ENCODE measurements at regions not wholly inside any gene's neighbourhood (a gene's known extent, or its start where the extent isn't known, plus 50 kb on each side); places are given as distances from the start of the nearest gene placed in this dataset.

DNA sequence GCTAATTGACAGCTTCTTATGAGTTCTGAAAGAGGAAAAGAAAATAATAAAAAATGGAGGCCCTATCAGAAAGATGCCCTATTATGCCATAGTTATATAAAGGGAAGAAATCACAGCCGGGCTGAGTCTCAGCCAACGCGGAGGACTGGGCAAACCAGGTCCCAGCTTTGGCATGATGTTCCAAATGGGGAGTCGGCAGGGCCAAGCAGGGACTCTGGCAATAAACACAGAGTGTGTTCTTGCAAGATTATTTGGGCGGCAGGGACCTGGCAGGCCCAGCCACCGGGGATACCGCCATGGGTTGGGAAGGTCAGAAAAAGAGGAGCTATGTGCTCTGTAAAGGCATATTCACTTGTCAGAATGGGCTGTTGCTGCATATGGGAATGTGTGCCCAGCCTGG, 694.9 kb downstream of the BCL11A start:
- Histone ChIP-seq H3K36me3 (ENCODE audit: control insufficient read depth in 3 of 3, insufficient read depth in 3 of 3, low read length in 3 of 3) (no peaks in the 10 kb centered on the region), H3K27me3 (ENCODE audit: control insufficient read depth in 3 of 3, insufficient read depth in 3 of 3, low read length in 3 of 3) (peaks cover 0 to 2% (median 0%) of the 10 kb centered on the region in 3 donors), H3K9me3 (ENCODE audit: control insufficient read depth in 3 of 3, low read length in 3 of 3) (peaks cover 0 to 3% (median 0%) of the 10 kb centered on the region in 3 donors), H3K4me1 (ENCODE audit: control insufficient read depth in 3 of 3, insufficient read depth in 3 of 3, low read length in 3 of 3) (no peaks in the 10 kb centered on the region), H3K9ac (ENCODE audit: low read depth in 1 of 3, low read length in 3 of 3) (no peak overlapping the region), H3K27ac (ENCODE audit: low read depth, low read length) (no peak overlapping the region), H3K4me3 (ENCODE audit: low read length in 3 of 3) (no peak overlapping the region)

- no peak overlapping the region for H3K27ac ChIP-seq (ENCODE audit: low read depth, low read length)
- no peak overlapping the region for H3K4me3 ChIP-seq (ENCODE audit: low read length in 3 of 3)
- no peak overlapping the region for H3K9ac ChIP-seq (ENCODE audit: low read depth in 1 of 3, low read length in 3 of 3)
- H3K4me1 ChIP-seq (ENCODE audit: control insufficient read depth in 3 of 3, insufficient read depth in 3 of 3, low read length in 3 of 3) = no peaks in the 10 kb centered on the region
- H3K36me3 ChIP-seq (ENCODE audit: control insufficient read depth in 3 of 3, insufficient read depth in 3 of 3, low read length in 3 of 3) = no peaks in the 10 kb centered on the region
- peaks cover 0 to 2% (median 0%) of the 10 kb centered on the region in 3 donors for H3K27me3 ChIP-seq (ENCODE audit: control insufficient read depth in 3 of 3, insufficient read depth in 3 of 3, low read length in 3 of 3)
- peaks cover 0 to 3% (median 0%) of the 10 kb centered on the region in 3 donors for H3K9me3 ChIP-seq (ENCODE audit: control insufficient read depth in 3 of 3, low read length in 3 of 3)
These were observed 696.3 kb downstream of the BCL11A start for GRCh38 chr2:59857109-59857508.

- peaks cover 0 to 3% (median 0%) of the 10 kb centered on the region in 3 donors for H3K9me3 ChIP-seq (ENCODE audit: control insufficient read depth in 3 of 3, low read length in 3 of 3)
- no peaks in the 10 kb centered on the region for H3K4me1 ChIP-seq (ENCODE audit: control insufficient read depth in 3 of 3, insufficient read depth in 3 of 3, low read length in 3 of 3)
- H3K4me3 ChIP-seq (ENCODE audit: low read length in 3 of 3) = no peak overlapping the region
- H3K27ac ChIP-seq (ENCODE audit: low read depth, low read length) = no peak overlapping the region
- H3K27me3 ChIP-seq (ENCODE audit: control insufficient read depth in 3 of 3, insufficient read depth in 3 of 3, low read length in 3 of 3) = peaks cover 0 to 2% (median 0%) of the 10 kb centered on the region in 3 donors
- H3K36me3 ChIP-seq (ENCODE audit: control insufficient read depth in 3 of 3, insufficient read depth in 3 of 3, low read length in 3 of 3) = no peaks in the 10 kb centered on the region
- no peak overlapping the region for H3K9ac ChIP-seq (ENCODE audit: low read depth in 1 of 3, low read length in 3 of 3)
These were observed 697.1 kb downstream of the BCL11A start for GRCh38 chr2:59856391-59856790.

DNA sequence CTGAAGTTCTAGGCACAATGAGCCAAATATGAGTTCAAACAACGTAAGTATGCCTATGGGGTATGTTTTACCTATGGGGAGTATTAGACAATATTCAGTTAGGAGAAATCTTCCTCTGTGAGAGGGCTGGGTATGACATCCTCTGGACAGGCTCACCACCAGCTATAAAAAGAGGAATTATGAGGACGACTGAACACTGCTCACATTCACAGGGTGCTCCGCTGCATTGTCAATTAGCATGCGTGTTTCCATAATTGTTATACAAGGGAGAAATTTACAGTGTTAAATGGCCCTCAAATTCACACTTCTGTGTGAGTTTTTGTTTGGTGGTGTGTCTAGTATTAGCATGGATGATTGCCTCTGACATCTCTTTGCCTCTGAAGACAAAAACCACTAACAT, 700.4 kb downstream of the BCL11A start:
- Histone ChIP-seq H3K9me3 (ENCODE audit: control insufficient read depth in 3 of 3, low read length in 3 of 3) (peaks cover 0 to 3% (median 0%) of the 10 kb centered on the region in 3 donors), H3K27me3 (ENCODE audit: control insufficient read depth in 3 of 3, insufficient read depth in 3 of 3, low read length in 3 of 3) (no peaks in the 10 kb centered on the region), H3K36me3 (ENCODE audit: control insufficient read depth in 3 of 3, insufficient read depth in 3 of 3, low read length in 3 of 3) (no peaks in the 10 kb centered on the region), H3K4me1 (ENCODE audit: control insufficient read depth in 3 of 3, insufficient read depth in 3 of 3, low read length in 3 of 3) (no peaks in the 10 kb centered on the region), H3K27ac (ENCODE audit: low read depth, low read length) (no peak overlapping the region), H3K9ac (ENCODE audit: low read depth in 1 of 3, low read length in 3 of 3) (no peak overlapping the region), H3K4me3 (ENCODE audit: low read length in 3 of 3) (no peak overlapping the region)

GRCh38 chr2:59851836-59852475, 701.5 kb downstream of the BCL11A start:
- H3K9ac ChIP-seq (ENCODE audit: low read depth in 1 of 3, low read length in 3 of 3) = no peak overlapping the region
- H3K9me3 ChIP-seq (ENCODE audit: control insufficient read depth in 3 of 3, low read length in 3 of 3) = no peaks in the 10 kb centered on the region
- no peaks in the 10 kb centered on the region for H3K27me3 ChIP-seq (ENCODE audit: control insufficient read depth in 3 of 3, insufficient read depth in 3 of 3, low read length in 3 of 3)
- no peaks in the 10 kb centered on the region for H3K36me3 ChIP-seq (ENCODE audit: control insufficient read depth in 3 of 3, insufficient read depth in 3 of 3, low read length in 3 of 3)
- H3K27ac ChIP-seq (ENCODE audit: low read depth, low read length) = no peak overlapping the region
- no peaks in the 10 kb centered on the region for H3K4me1 ChIP-seq (ENCODE audit: control insufficient read depth in 3 of 3, insufficient read depth in 3 of 3, low read length in 3 of 3)
- H3K4me3 ChIP-seq (ENCODE audit: low read length in 3 of 3) = no peak overlapping the region

GRCh38 chr2:59850554-59850953, 702.9 kb downstream of the BCL11A start:
- H3K27ac ChIP-seq (ENCODE audit: low read depth, low read length) = no peak overlapping the region
- no peaks in the 10 kb centered on the region for H3K27me3 ChIP-seq (ENCODE audit: control insufficient read depth in 3 of 3, insufficient read depth in 3 of 3, low read length in 3 of 3)
- H3K36me3 ChIP-seq (ENCODE audit: control insufficient read depth in 3 of 3, insufficient read depth in 3 of 3, low read length in 3 of 3) = no peaks in the 10 kb centered on the region
- H3K4me1 ChIP-seq (ENCODE audit: control insufficient read depth in 3 of 3, insufficient read depth in 3 of 3, low read length in 3 of 3) = no peaks in the 10 kb centered on the region
- no peak overlapping the region for H3K9ac ChIP-seq (ENCODE audit: low read depth in 1 of 3, low read length in 3 of 3)
- no peak overlapping the region for H3K4me3 ChIP-seq (ENCODE audit: low read length in 3 of 3)
- H3K9me3 ChIP-seq (ENCODE audit: control insufficient read depth in 3 of 3, low read length in 3 of 3) = no peaks in the 10 kb centered on the region

- H3K36me3 ChIP-seq (ENCODE audit: control insufficient read depth in 3 of 3, insufficient read depth in 3 of 3, low read length in 3 of 3) = no peaks in the 10 kb centered on the region
- no peak overlapping the region for H3K27ac ChIP-seq (ENCODE audit: low read depth, low read length)
- H3K4me1 ChIP-seq (ENCODE audit: control insufficient read depth in 3 of 3, insufficient read depth in 3 of 3, low read length in 3 of 3) = no peaks in the 10 kb centered on the region
- H3K9ac ChIP-seq (ENCODE audit: low read depth in 1 of 3, low read length in 3 of 3) = no peak overlapping the region
- H3K9me3 ChIP-seq (ENCODE audit: control insufficient read depth in 3 of 3, low read length in 3 of 3) = no peaks in the 10 kb centered on the region
- H3K4me3 ChIP-seq (ENCODE audit: low read length in 3 of 3) = no peak overlapping the region
- H3K27me3 ChIP-seq (ENCODE audit: control insufficient read depth in 3 of 3, insufficient read depth in 3 of 3, low read length in 3 of 3) = no peaks in the 10 kb centered on the region
These were observed 719.5 kb downstream of the BCL11A start for GRCh38 chr2:59833941-59834340.

DNA sequence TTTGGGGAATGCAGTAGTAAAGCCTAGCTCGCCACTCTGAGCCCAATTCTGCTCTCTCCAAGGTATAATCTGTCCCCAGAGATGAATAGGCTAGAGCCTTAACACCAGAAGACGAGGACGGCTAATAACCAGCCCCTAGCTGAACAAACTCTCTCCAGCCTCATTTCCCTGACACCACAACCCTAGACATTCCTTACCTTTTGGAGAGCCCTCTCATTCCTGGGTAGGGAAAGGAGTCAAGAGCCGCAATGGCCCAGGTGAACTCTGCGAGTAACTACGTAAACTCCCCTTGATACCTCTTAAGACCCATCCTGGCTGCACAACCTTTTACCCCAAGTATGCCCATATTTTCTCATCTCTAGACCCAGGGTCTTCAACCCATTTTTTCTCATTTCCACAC, 722.9 kb downstream of the BCL11A start:
- no peak overlapping the region for H3K9ac ChIP-seq (ENCODE audit: low read depth in 1 of 3, low read length in 3 of 3)
- H3K4me3 ChIP-seq (ENCODE audit: low read length in 3 of 3) = no peak overlapping the region
- H3K4me1 ChIP-seq (ENCODE audit: control insufficient read depth in 3 of 3, insufficient read depth in 3 of 3, low read length in 3 of 3) = no peaks in the 10 kb centered on the region
- no peaks in the 10 kb centered on the region for H3K9me3 ChIP-seq (ENCODE audit: control insufficient read depth in 3 of 3, low read length in 3 of 3)
- no peaks in the 10 kb centered on the region for H3K27me3 ChIP-seq (ENCODE audit: control insufficient read depth in 3 of 3, insufficient read depth in 3 of 3, low read length in 3 of 3)
- no peak overlapping the region for H3K27ac ChIP-seq (ENCODE audit: low read depth, low read length)
- no peaks in the 10 kb centered on the region for H3K36me3 ChIP-seq (ENCODE audit: control insufficient read depth in 3 of 3, insufficient read depth in 3 of 3, low read length in 3 of 3)

DNA sequence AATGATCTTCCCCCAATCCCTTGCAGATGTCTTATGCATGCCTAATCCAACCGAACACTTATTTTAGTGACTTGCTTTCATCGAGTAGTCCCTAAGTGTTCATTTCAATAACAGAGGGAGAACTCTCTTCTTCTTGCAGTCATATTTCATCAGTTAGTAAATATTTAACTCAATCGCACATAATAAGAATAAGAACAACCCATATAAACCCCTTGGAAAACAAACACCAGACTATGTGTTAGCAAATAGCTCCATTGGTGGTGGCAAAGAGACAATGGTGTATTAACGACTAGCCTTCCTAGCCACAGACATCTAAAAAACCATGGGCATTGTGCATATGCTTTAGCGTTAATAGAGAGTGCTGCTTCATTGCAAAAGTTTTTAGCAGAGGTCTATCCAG, 725.8 kb downstream of the BCL11A start:
- no peak overlapping the region for H3K9ac ChIP-seq (ENCODE audit: low read depth in 1 of 3, low read length in 3 of 3)
- no peaks in the 10 kb centered on the region for H3K9me3 ChIP-seq (ENCODE audit: control insufficient read depth in 3 of 3, low read length in 3 of 3)
- no peaks in the 10 kb centered on the region for H3K36me3 ChIP-seq (ENCODE audit: control insufficient read depth in 3 of 3, insufficient read depth in 3 of 3, low read length in 3 of 3)
- no peak overlapping the region for H3K27ac ChIP-seq (ENCODE audit: low read depth, low read length)
- no peak overlapping the region for H3K4me3 ChIP-seq (ENCODE audit: low read length in 3 of 3)
- H3K4me1 ChIP-seq (ENCODE audit: control insufficient read depth in 3 of 3, insufficient read depth in 3 of 3, low read length in 3 of 3) = no peaks in the 10 kb centered on the region
- no peaks in the 10 kb centered on the region for H3K27me3 ChIP-seq (ENCODE audit: control insufficient read depth in 3 of 3, insufficient read depth in 3 of 3, low read length in 3 of 3)

- Histone ChIP-seq H3K36me3 (ENCODE audit: control insufficient read depth in 3 of 3, insufficient read depth in 3 of 3, low read length in 3 of 3) (no peaks in the 10 kb centered on the region), H3K9ac (ENCODE audit: low read depth in 1 of 3, low read length in 3 of 3) (no peak overlapping the region), H3K4me1 (ENCODE audit: control insufficient read depth in 3 of 3, insufficient read depth in 3 of 3, low read length in 3 of 3) (no peaks in the 10 kb centered on the region), H3K9me3 (ENCODE audit: control insufficient read depth in 3 of 3, low read length in 3 of 3) (no peaks in the 10 kb centered on the region), H3K27ac (ENCODE audit: low read depth, low read length) (no peak overlapping the region), H3K27me3 (ENCODE audit: control insufficient read depth in 3 of 3, insufficient read depth in 3 of 3, low read length in 3 of 3) (no peaks in the 10 kb centered on the region), H3K4me3 (ENCODE audit: low read length in 3 of 3) (no peak overlapping the region)
These were observed 727.3 kb downstream of the BCL11A start for GRCh38 chr2:59826177-59826576.

All from skeletal muscle tissue (tissue), 3 donors.